ENCODE measurements at regions not wholly inside any gene's neighbourhood (a gene's known extent, or its start where the extent isn't known, plus 50 kb on each side); places are given as distances from the start of the nearest gene placed in this dataset.
"Not testable (repeated sequence)": the region's sequence is repeated elsewhere in the genome, so short reads cannot be mapped to it uniquely, and the experiment has no call there.

GRCh38 chrX:56932653-56933339 is 62.5 kb downstream of the SPIN3 start:
- peak; percentile 13 for DNase-seq (ENCODE audit: low spot score)

GRCh38 chrX:56932106-56932505 is 63.2 kb downstream of the SPIN3 start:
- no peak for DNase-seq (ENCODE audit: low spot score)

- no peak for DNase-seq (ENCODE audit: low spot score)
Observed at GRCh38 chrX:56928546-56928945, 66.8 kb downstream of the SPIN3 start.

- not testable (repeated sequence) for DNase-seq (ENCODE audit: low spot score)
Observed at GRCh38 chrX:56920998-56921348, 74.4 kb downstream of the SPIN3 start.

GRCh38 chrX:56920338-56920997 is 74.9 kb downstream of the SPIN3 start:
- DNase-seq (ENCODE audit: low spot score) = no peak

GRCh38 chrX:56882581-56882980 is 112.8 kb downstream of the SPIN3 start:
- no peak for DNase-seq (ENCODE audit: low spot score)

Measured in mucosa of gallbladder (tissue), 1 donor.